ENCODE measurements at regions not wholly inside any gene's neighbourhood (a gene's known extent, or its start where the extent isn't known, plus 50 kb on each side); places are given as distances from the start of the nearest gene placed in this dataset.
A peak's percentile ranks its signal among the peaks of the same experiment; 100 is the strongest.

- peak; percentile 28 for DNase-seq
These were observed 155.7 kb upstream of the SOX1 start for GRCh38 chr13:111911121-111911720.

- DNase-seq = peak; percentile 17
These were observed 155.0 kb upstream of the SOX1 start for GRCh38 chr13:111911754-111912452.

GRCh38 chr13:111912453-111912866, 154.5 kb upstream of the SOX1 start:
- DNase-seq = peak; percentile 21

- DNase-seq = peak; percentile 24
These were observed 153.8 kb upstream of the SOX1 start for GRCh38 chr13:111912991-111913760.

DNA sequence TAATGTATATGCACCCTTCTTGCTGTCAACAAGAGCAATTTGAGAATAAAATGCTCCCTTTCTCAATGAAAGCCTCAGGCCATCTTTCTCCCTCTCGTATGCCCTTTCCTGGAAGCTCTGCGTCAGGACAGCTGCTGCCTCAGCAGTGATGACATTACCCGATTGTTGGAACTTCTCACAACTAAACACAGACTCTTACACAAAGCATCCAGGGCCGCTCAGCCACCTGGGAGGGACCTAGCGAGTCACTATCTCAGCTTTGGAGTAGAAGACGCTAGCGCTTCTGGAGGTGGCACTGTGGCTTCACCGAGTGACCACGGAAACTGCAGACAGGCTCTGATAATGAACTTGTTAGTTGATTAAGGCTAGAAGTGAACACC, 153.2 kb upstream of the SOX1 start:
- DNase-seq = no peak

GRCh38 chr13:111914241-111915103, 152.5 kb upstream of the SOX1 start:
- DNase-seq = peak; percentile 28

DNA sequence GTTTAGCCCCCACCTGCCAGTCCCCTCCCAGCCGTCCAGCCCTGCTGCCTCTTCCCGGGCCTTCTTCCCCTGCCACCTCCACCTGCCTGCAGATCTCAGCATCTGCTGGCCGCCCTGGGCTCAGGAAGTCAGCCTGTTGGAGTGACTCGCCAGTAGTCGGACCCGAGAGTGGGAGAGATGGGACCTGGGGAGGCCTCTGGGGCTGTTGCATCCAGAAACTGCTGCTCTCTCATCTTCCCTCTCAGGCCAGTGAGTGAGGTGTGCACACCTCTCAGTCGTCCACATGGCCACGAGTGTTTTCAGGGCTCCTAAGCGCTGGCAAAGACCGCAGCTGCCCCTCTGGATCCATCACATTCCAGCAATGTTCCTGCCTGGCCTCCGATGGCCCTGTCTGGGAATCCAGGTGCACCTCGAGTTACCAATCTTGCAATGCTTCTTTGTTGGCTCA, 151.8 kb upstream of the SOX1 start:
- no peak for DNase-seq

DNA sequence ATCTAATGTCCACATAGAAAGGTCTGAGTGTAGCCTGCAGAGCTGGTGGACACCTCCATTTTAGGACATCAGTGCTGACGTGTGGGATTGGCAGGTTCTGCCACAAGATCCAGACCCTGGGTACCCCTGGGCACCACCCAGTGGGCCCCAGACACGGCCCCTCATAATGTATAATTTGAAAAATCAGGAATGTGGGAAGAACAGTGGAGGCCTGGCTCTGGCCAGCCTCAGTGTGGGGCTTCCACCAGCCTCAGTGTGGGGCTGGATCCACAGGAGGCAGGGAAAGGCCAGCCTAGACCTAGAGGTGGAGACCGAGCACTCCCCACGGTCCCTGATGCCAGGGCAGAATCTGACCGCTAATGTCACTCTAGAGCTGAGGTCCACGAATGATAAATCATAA, 150.7 kb upstream of the SOX1 start:
- no peak for DNase-seq

DNA sequence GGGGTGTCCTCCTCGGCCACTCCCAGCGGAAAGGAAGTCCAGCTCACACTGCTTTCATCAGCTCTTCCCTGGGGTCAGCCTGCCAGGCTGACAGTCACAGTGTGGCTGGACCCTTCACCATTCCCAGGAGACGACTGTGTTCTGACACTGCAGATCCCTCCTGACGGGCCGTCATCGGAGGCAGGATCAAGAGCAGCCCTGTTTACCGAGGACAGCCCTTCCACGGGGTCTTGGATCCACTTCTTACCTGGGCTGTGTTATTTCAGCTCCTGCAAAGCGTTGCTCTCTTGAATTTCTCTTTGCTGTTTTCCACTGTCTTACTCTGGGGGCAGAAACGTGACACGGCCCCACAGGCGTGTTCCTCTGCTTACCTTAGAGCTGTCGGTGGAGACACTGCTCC, 149.9 kb upstream of the SOX1 start:
- DNase-seq = no peak

- DNase-seq = no peak
These were observed 149.0 kb upstream of the SOX1 start for GRCh38 chr13:111917901-111918300.

DNA sequence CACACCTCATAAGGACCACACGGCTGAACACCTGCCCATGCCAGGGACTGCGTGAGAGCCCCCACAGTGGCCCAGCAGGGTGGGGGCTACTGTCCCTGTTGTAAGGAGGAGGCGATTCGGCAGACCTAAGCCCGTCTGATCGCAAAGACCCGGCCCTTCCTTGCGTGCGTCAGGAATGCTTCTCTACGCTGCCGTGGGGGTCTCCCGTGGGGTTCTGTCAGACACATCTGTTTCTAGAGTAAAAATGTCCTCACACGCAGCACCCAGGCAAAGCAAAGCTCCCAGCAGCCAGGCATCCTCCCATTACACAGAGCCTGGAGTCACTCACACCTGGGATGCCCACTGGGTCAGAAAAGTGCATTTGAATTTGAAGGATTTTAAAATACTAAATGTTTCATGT, 147.7 kb upstream of the SOX1 start:
- DNase-seq = no peak

GRCh38 chr13:111919849-111920248, 147.1 kb upstream of the SOX1 start:
- DNase-seq = no peak

DNA sequence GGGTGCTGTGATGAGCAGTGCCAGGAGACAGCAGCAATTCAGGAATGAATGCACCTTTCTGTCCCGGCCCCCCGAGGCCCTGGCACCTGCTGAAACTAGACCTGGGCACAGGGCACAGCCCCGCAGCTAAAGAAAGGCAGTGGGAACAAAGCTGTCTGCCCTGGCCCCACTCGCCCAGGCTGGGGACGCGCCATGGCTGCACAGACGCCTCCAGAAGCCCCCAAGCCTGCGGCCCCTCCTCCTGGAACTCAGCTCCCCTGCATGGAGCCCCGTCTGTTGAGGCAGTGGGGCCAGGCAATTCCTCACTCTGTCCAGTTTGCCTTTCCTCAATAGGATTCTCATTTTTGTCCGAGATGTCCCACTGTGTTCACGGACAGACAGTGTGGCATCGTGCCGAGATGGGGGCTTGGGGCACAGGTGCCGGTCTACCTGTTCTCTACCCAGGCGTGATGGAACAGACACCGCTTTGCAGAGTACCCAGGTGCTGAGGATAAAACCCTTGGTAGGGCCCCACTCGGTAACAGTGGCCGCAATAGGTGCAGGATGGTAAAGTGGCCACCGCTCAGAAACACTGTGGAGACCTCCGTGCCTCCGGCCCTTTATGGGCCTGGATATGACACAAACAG, 146.5 kb upstream of the SOX1 start:
- DNase-seq = no peak

DNA sequence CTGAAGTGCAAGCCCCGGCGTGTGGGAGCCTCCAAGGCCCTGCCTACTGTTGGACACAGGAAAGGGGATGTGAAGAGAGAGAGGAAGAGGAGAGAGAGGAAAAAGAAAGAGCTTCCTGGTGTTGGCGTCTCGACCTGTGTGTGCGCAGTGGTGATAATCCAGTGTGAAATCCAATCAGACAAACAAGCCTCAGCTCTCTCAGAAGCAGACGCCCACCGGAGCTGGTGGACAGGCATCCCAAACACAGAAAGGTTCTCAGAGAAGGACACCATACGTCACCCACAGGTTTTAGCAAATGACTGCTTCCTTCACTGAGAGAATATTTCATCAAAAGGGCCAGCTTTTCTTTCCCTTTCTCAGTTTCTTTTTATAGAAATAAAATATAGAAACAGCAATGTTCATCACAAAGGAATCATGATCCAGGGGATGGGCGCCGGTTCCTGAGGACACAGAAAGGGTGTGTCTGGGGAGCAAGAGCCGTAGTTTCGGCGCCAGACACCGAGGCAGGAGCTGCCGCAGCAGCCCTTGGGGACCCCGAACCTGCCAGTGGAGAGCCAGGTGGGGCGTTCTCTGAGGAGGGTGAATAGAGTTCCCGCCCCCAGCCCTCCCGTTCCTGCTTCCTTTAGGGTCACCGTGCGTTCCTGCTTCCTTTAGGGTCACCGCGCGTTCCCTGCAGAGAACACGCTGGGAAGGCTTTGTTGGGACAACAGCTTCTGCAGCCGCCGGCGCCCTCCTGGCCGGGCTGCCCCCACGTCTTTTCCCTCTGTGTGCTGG, 145.8 kb upstream of the SOX1 start:
- DNase-seq = no peak

GRCh38 chr13:111922086-111922485, 144.9 kb upstream of the SOX1 start:
- DNase-seq = no peak

DNA sequence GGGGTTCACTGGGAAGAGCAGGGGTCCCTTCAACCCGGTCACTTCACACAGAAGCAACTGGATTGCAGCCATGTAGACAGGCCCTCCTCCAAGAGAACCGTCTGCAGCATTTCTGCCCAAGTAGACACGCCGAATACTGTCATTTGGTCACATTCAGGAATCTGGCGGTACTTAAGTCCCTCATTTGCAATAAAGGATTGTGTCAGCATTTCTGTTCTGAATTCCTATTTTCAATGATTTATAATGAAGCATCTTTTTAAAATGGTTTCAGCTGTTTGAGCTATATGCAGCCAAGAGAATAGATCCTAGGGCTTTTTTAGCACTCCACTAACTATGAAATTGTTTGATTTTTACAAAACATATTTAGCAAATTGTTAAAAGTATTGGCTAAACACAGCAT, 143.5 kb upstream of the SOX1 start:
- no peak for DNase-seq

DNA sequence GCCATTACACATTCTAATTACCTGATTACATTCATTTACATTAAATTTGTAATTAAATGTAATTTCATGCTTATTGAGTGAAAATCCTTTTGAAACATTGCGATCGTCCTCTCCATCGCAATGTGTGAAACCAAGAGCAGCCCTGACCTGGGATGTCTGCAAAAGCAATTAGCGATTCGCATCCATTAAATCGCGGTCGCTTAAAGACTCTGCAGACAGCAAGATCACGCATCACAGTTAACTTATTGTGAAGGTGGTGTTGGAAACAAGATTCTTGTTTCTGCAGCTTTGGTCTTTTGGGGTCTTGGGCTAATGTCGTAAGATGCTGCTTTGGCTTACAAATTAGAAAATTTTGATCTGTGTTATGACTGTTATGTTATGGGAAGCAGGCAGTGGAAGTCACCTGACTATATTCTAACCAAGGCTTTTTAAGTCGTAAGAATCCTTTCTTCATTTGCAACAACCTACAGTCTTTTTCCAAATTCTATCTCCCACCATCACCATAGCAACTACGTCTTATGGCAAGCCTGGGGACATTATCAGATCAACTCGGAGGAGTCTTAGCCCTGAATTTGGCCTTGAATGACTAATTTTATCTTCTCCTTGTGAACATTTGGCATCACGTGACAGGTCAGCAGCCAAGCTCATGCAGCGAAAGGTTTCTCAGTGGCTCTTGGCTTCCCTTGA, 142.8 kb upstream of the SOX1 start:
- DNase-seq = no peak

GRCh38 chr13:111924678-111925075, 142.3 kb upstream of the SOX1 start:
- DNase-seq = no peak

- no peak for DNase-seq
These were observed 141.6 kb upstream of the SOX1 start for GRCh38 chr13:111925146-111925875.

DNA sequence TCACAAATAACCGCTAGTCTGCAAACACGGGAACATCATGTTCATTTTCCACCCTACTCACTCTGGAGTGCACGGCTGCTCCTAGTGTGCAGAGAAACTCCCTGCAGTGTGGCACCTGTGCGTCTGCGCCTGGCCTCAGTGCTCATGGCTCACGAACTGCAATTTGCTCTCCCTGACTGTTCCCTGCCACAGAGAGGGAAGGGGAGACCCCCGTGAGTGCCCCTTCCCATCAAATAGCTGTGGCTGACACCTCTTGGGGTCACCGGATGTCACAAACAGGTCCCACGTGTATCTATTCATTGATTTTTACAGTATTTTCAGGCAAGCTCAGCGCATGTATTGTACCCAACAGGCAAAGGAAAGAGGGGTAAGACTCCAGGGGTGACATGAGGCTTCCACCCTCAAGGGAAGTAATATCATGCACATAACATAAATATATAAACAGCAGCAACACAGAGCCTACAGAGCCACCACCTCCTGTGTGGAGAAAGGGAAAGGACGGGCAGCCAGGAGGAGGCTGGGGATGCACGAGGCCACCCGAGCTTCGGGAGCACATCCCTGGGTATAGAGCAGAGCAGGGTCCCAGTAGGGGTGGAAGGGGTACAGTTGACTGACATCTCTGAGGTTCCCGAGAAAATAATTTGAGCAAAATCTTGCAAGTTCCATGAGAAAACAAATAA, 140.3 kb upstream of the SOX1 start:
- no peak for DNase-seq
